ENCODE measurements at regions not wholly inside any gene's neighbourhood (a gene's known extent, or its start where the extent isn't known, plus 50 kb on each side); places are given as distances from the start of the nearest gene placed in this dataset.

- H3K4me3 ChIP-seq (ENCODE audit: low read depth, low read length) = no peak overlapping the region
- H3K27me3 ChIP-seq (ENCODE audit: control insufficient read depth, insufficient read depth, low read length) = no peaks in the 10 kb centered on the region
- no peak overlapping the region for H3K9ac ChIP-seq (ENCODE audit: low read length)
- H3K27ac ChIP-seq (ENCODE audit: low read depth, low read length) = no peak overlapping the region
- H3K9me3 ChIP-seq (ENCODE audit: control insufficient read depth, insufficient read depth, low read depth, low read length) = no peaks in the 10 kb centered on the region
- no peaks in the 10 kb centered on the region for H3K36me3 ChIP-seq (ENCODE audit: control insufficient read depth, insufficient read depth, low read length)
- peaks cover 6% of the 10 kb centered on the region for H3K4me1 ChIP-seq (ENCODE audit: control insufficient read depth, insufficient read depth, low read length)
Measured at GRCh38 chr18:46346213-46346612, 242.0 kb downstream of the HAUS1 start.

GRCh38 chr18:46346896-46347630, 242.9 kb downstream of the HAUS1 start:
- H3K9me3 ChIP-seq (ENCODE audit: control insufficient read depth, insufficient read depth, low read depth, low read length) = no peaks in the 10 kb centered on the region
- H3K9ac ChIP-seq (ENCODE audit: low read length) = no peak overlapping the region
- no peak overlapping the region for H3K27ac ChIP-seq (ENCODE audit: low read depth, low read length)
- no peaks in the 10 kb centered on the region for H3K27me3 ChIP-seq (ENCODE audit: control insufficient read depth, insufficient read depth, low read length)
- H3K4me3 ChIP-seq (ENCODE audit: low read depth, low read length) = no peak overlapping the region
- H3K4me1 ChIP-seq (ENCODE audit: control insufficient read depth, insufficient read depth, low read length) = peaks cover 6% of the 10 kb centered on the region
- H3K36me3 ChIP-seq (ENCODE audit: control insufficient read depth, insufficient read depth, low read length) = no peaks in the 10 kb centered on the region

GRCh38 chr18:46350598-46351159, 246.5 kb downstream of the HAUS1 start:
- Histone ChIP-seq H3K36me3 (ENCODE audit: control insufficient read depth, insufficient read depth, low read length) (no peaks in the 10 kb centered on the region), H3K27me3 (ENCODE audit: control insufficient read depth, insufficient read depth, low read length) (no peaks in the 10 kb centered on the region), H3K9me3 (ENCODE audit: control insufficient read depth, insufficient read depth, low read depth, low read length) (no peaks in the 10 kb centered on the region), H3K9ac (ENCODE audit: low read length) (no peak overlapping the region), H3K4me3 (ENCODE audit: low read depth, low read length) (no peak overlapping the region), H3K4me1 (ENCODE audit: control insufficient read depth, insufficient read depth, low read length) (no peaks in the 10 kb centered on the region), H3K27ac (ENCODE audit: low read depth, low read length) (no peak overlapping the region)

GRCh38 chr18:46352520-46353250, 248.5 kb downstream of the HAUS1 start:
- Histone ChIP-seq H3K27ac (ENCODE audit: low read depth, low read length) (no peak overlapping the region), H3K27me3 (ENCODE audit: control insufficient read depth, insufficient read depth, low read length) (no peaks in the 10 kb centered on the region), H3K4me1 (ENCODE audit: control insufficient read depth, insufficient read depth, low read length) (no peaks in the 10 kb centered on the region; the same call in 1 of the 2 replicates), H3K9me3 (ENCODE audit: control insufficient read depth, insufficient read depth, low read depth, low read length) (no peaks in the 10 kb centered on the region), H3K4me3 (ENCODE audit: low read depth, low read length) (no peak overlapping the region), H3K36me3 (ENCODE audit: control insufficient read depth, insufficient read depth, low read length) (no peaks in the 10 kb centered on the region), H3K9ac (ENCODE audit: low read length) (no peak overlapping the region)

- no peaks in the 10 kb centered on the region for H3K27me3 ChIP-seq (ENCODE audit: control insufficient read depth, insufficient read depth, low read length)
- H3K9me3 ChIP-seq (ENCODE audit: control insufficient read depth, insufficient read depth, low read depth, low read length) = no peaks in the 10 kb centered on the region
- no peak overlapping the region for H3K4me3 ChIP-seq (ENCODE audit: low read depth, low read length)
- no peaks in the 10 kb centered on the region; the same call in 1 of the 2 replicates for H3K4me1 ChIP-seq (ENCODE audit: control insufficient read depth, insufficient read depth, low read length)
- no peak overlapping the region for H3K27ac ChIP-seq (ENCODE audit: low read depth, low read length)
- H3K36me3 ChIP-seq (ENCODE audit: control insufficient read depth, insufficient read depth, low read length) = no peaks in the 10 kb centered on the region
- no peak overlapping the region for H3K9ac ChIP-seq (ENCODE audit: low read length)
Measured at GRCh38 chr18:46353460-46353859, 249.3 kb downstream of the HAUS1 start.

GRCh38 chr18:46356278-46357033, 252.3 kb downstream of the HAUS1 start:
- no peaks in the 10 kb centered on the region for H3K36me3 ChIP-seq (ENCODE audit: control insufficient read depth, insufficient read depth, low read length)
- peaks cover 9% of the 10 kb centered on the region for H3K9me3 ChIP-seq (ENCODE audit: control insufficient read depth, insufficient read depth, low read depth, low read length)
- no peak overlapping the region for H3K27ac ChIP-seq (ENCODE audit: low read depth, low read length)
- no peak overlapping the region for H3K9ac ChIP-seq (ENCODE audit: low read length)
- H3K4me1 ChIP-seq (ENCODE audit: control insufficient read depth, insufficient read depth, low read length) = no peaks in the 10 kb centered on the region; the same call in 1 of the 2 replicates
- H3K27me3 ChIP-seq (ENCODE audit: control insufficient read depth, insufficient read depth, low read length) = no peaks in the 10 kb centered on the region
- no peak overlapping the region for H3K4me3 ChIP-seq (ENCODE audit: low read depth, low read length)

- no peak overlapping the region for H3K27ac ChIP-seq (ENCODE audit: low read depth, low read length)
- H3K9me3 ChIP-seq (ENCODE audit: control insufficient read depth, insufficient read depth, low read depth, low read length) = peaks cover 9% of the 10 kb centered on the region
- no peaks in the 10 kb centered on the region; the same call in 1 of the 2 replicates for H3K4me1 ChIP-seq (ENCODE audit: control insufficient read depth, insufficient read depth, low read length)
- no peaks in the 10 kb centered on the region for H3K27me3 ChIP-seq (ENCODE audit: control insufficient read depth, insufficient read depth, low read length)
- no peak overlapping the region for H3K9ac ChIP-seq (ENCODE audit: low read length)
- H3K4me3 ChIP-seq (ENCODE audit: low read depth, low read length) = no peak overlapping the region
- H3K36me3 ChIP-seq (ENCODE audit: control insufficient read depth, insufficient read depth, low read length) = no peaks in the 10 kb centered on the region
Measured at GRCh38 chr18:46360102-46360699, 256.0 kb downstream of the HAUS1 start.

- no peak overlapping the region for H3K9ac ChIP-seq (ENCODE audit: low read length)
- no peaks in the 10 kb centered on the region for H3K36me3 ChIP-seq (ENCODE audit: control insufficient read depth, insufficient read depth, low read length)
- no peaks in the 10 kb centered on the region for H3K27me3 ChIP-seq (ENCODE audit: control insufficient read depth, insufficient read depth, low read length)
Measured at GRCh38 chr18:46360866-46361265, 256.7 kb downstream of the HAUS1 start.

GRCh38 chr18:46362533-46362932, 258.3 kb downstream of the HAUS1 start:
- H3K4me1 ChIP-seq (ENCODE audit: control insufficient read depth, insufficient read depth, low read length) = no peaks in the 10 kb centered on the region; the same call in 1 of the 2 replicates
- H3K36me3 ChIP-seq (ENCODE audit: control insufficient read depth, insufficient read depth, low read length) = no peaks in the 10 kb centered on the region
- H3K9ac ChIP-seq (ENCODE audit: low read length) = no peak overlapping the region
- H3K27ac ChIP-seq (ENCODE audit: low read depth, low read length) = no peak overlapping the region
- H3K9me3 ChIP-seq (ENCODE audit: control insufficient read depth, insufficient read depth, low read depth, low read length) = peaks cover 9% of the 10 kb centered on the region
- H3K27me3 ChIP-seq (ENCODE audit: control insufficient read depth, insufficient read depth, low read length) = no peaks in the 10 kb centered on the region
- H3K4me3 ChIP-seq (ENCODE audit: low read depth, low read length) = no peak overlapping the region

More at GRCh38 chr18:46360866-46361265, 256.7 kb downstream of the HAUS1 start:
- no peak overlapping the region for H3K27ac ChIP-seq (ENCODE audit: low read depth, low read length)
- no peaks in the 10 kb centered on the region; the same call in 1 of the 2 replicates for H3K4me1 ChIP-seq (ENCODE audit: control insufficient read depth, insufficient read depth, low read length)
- H3K9me3 ChIP-seq (ENCODE audit: control insufficient read depth, insufficient read depth, low read depth, low read length) = peaks cover 9% of the 10 kb centered on the region
- H3K4me3 ChIP-seq (ENCODE audit: low read depth, low read length) = no peak overlapping the region

GRCh38 chr18:46364048-46364447, 259.9 kb downstream of the HAUS1 start:
- H3K9ac ChIP-seq (ENCODE audit: low read length) = no peak overlapping the region
- H3K4me1 ChIP-seq (ENCODE audit: control insufficient read depth, insufficient read depth, low read length) = no peaks in the 10 kb centered on the region

More at GRCh38 chr18:46364048-46364447, 259.9 kb downstream of the HAUS1 start:
- H3K4me3 ChIP-seq (ENCODE audit: low read depth, low read length) = no peak overlapping the region
- no peaks in the 10 kb centered on the region for H3K36me3 ChIP-seq (ENCODE audit: control insufficient read depth, insufficient read depth, low read length)
- no peak overlapping the region for H3K27ac ChIP-seq (ENCODE audit: low read depth, low read length)
- peaks cover 9% of the 10 kb centered on the region for H3K9me3 ChIP-seq (ENCODE audit: control insufficient read depth, insufficient read depth, low read depth, low read length)
- H3K27me3 ChIP-seq (ENCODE audit: control insufficient read depth, insufficient read depth, low read length) = no peaks in the 10 kb centered on the region
